ENCODE measurements at regions not wholly inside any gene's neighbourhood (a gene's known extent, or its start where the extent isn't known, plus 50 kb on each side); places are given as distances from the start of the nearest gene placed in this dataset.

- no peaks in the 10 kb centered on the region for H3K36me3 ChIP-seq (ENCODE audit: insufficient read depth, low read length)
- H3K4me2 ChIP-seq (ENCODE audit: low read length): no peak overlapping the region
- H3K9ac ChIP-seq (ENCODE audit: low read depth, low read length): no peak overlapping the region
- H3K4me1 ChIP-seq (ENCODE audit: control insufficient read depth, insufficient read depth, low read length): peaks cover 62% of the 10 kb centered on the region
- H3K9me3 ChIP-seq (replicated peaks; ENCODE audit: low read length): no peaks in the 10 kb centered on the region
- no peaks in the 10 kb centered on the region for H3K27me3 ChIP-seq (ENCODE audit: control insufficient read depth, insufficient read depth, low read length)
- H3K4me3 ChIP-seq (ENCODE audit: low read length): no peak overlapping the region
Measured at GRCh38 chr14:71536927-71537772, 395.1 kb upstream of the RGS6 start.

- Histone ChIP-seq H3K36me3 (ENCODE audit: insufficient read depth, low read length) (no peaks in the 10 kb centered on the region), H3K4me2 (ENCODE audit: low read length) (no peak overlapping the region), H3K4me3 (ENCODE audit: low read length) (no peak overlapping the region), H3K4me1 (ENCODE audit: control insufficient read depth, insufficient read depth, low read length) (peaks cover 50% of the 10 kb centered on the region), H3K27me3 (ENCODE audit: control insufficient read depth, insufficient read depth, low read length) (no peaks in the 10 kb centered on the region), H3K9me3 (replicated peaks; ENCODE audit: low read length) (no peaks in the 10 kb centered on the region), H3K9ac (ENCODE audit: low read depth, low read length) (no peak overlapping the region)
Measured at GRCh38 chr14:71538288-71538687, 393.9 kb upstream of the RGS6 start.

GRCh38 chr14:71538938-71539649 is 393.1 kb upstream of the RGS6 start:
- H3K36me3 ChIP-seq (ENCODE audit: insufficient read depth, low read length): no peaks in the 10 kb centered on the region
- no peaks in the 10 kb centered on the region for H3K27me3 ChIP-seq (ENCODE audit: control insufficient read depth, insufficient read depth, low read length)
- peak overlapping the region; percentile 9 for H3K4me2 ChIP-seq (ENCODE audit: low read length)
- H3K9me3 ChIP-seq (replicated peaks; ENCODE audit: low read length): no peaks in the 10 kb centered on the region
- peak overlapping the region; percentile 1 for H3K9ac ChIP-seq (ENCODE audit: low read depth, low read length)
- no peak overlapping the region for H3K4me3 ChIP-seq (ENCODE audit: low read length)
- H3K4me1 ChIP-seq (ENCODE audit: control insufficient read depth, insufficient read depth, low read length): peaks cover 46% of the 10 kb centered on the region

GRCh38 chr14:71539650-71540285 is 392.5 kb upstream of the RGS6 start:
- H3K9me3 ChIP-seq (replicated peaks; ENCODE audit: low read length): no peaks in the 10 kb centered on the region
- H3K27me3 ChIP-seq (ENCODE audit: control insufficient read depth, insufficient read depth, low read length): no peaks in the 10 kb centered on the region
- no peaks in the 10 kb centered on the region for H3K36me3 ChIP-seq (ENCODE audit: insufficient read depth, low read length)
- peaks cover 46% of the 10 kb centered on the region for H3K4me1 ChIP-seq (ENCODE audit: control insufficient read depth, insufficient read depth, low read length)
- peak overlapping the region; percentile 1 for H3K9ac ChIP-seq (ENCODE audit: low read depth, low read length)
- no peak overlapping the region for H3K4me3 ChIP-seq (ENCODE audit: low read length)
- H3K4me2 ChIP-seq (ENCODE audit: low read length): peak overlapping the region; percentile 9

- no peaks in the 10 kb centered on the region for H3K9me3 ChIP-seq (replicated peaks; ENCODE audit: low read length)
- H3K9ac ChIP-seq (ENCODE audit: low read depth, low read length): no peak overlapping the region
- no peak overlapping the region for H3K4me2 ChIP-seq (ENCODE audit: low read length)
- peaks cover 43% of the 10 kb centered on the region for H3K4me1 ChIP-seq (ENCODE audit: control insufficient read depth, insufficient read depth, low read length)
- no peaks in the 10 kb centered on the region for H3K27me3 ChIP-seq (ENCODE audit: control insufficient read depth, insufficient read depth, low read length)
- H3K36me3 ChIP-seq (ENCODE audit: insufficient read depth, low read length): no peaks in the 10 kb centered on the region
- no peak overlapping the region for H3K4me3 ChIP-seq (ENCODE audit: low read length)
Measured at GRCh38 chr14:71541271-71541670, 391.0 kb upstream of the RGS6 start.

- no peaks in the 10 kb centered on the region for H3K27me3 ChIP-seq (ENCODE audit: control insufficient read depth, insufficient read depth, low read length)
- no peak overlapping the region for H3K4me3 ChIP-seq (ENCODE audit: low read length)
- H3K4me1 ChIP-seq (ENCODE audit: control insufficient read depth, insufficient read depth, low read length): peaks cover 34% of the 10 kb centered on the region
- H3K9me3 ChIP-seq (replicated peaks; ENCODE audit: low read length): no peaks in the 10 kb centered on the region
- H3K9ac ChIP-seq (ENCODE audit: low read depth, low read length): no peak overlapping the region
- no peaks in the 10 kb centered on the region for H3K36me3 ChIP-seq (ENCODE audit: insufficient read depth, low read length)
- H3K4me2 ChIP-seq (ENCODE audit: low read length): no peak overlapping the region
Measured at GRCh38 chr14:71541973-71542690, 390.1 kb upstream of the RGS6 start.

GRCh38 chr14:71549421-71550050 is 382.7 kb upstream of the RGS6 start:
- Histone ChIP-seq H3K4me2 (ENCODE audit: low read length) (no peak overlapping the region), H3K4me1 (ENCODE audit: control insufficient read depth, insufficient read depth, low read length) (peaks cover 19% of the 10 kb centered on the region), H3K9ac (ENCODE audit: low read depth, low read length) (no peak overlapping the region), H3K36me3 (ENCODE audit: insufficient read depth, low read length) (no peaks in the 10 kb centered on the region), H3K27me3 (ENCODE audit: control insufficient read depth, insufficient read depth, low read length) (no peaks in the 10 kb centered on the region), H3K9me3 (replicated peaks; ENCODE audit: low read length) (no peaks in the 10 kb centered on the region), H3K4me3 (ENCODE audit: low read length) (no peak overlapping the region)

- Histone ChIP-seq H3K4me1 (ENCODE audit: control insufficient read depth, insufficient read depth, low read length) (peaks cover 19% of the 10 kb centered on the region), H3K4me3 (ENCODE audit: low read length) (no peak overlapping the region), H3K36me3 (ENCODE audit: insufficient read depth, low read length) (no peaks in the 10 kb centered on the region), H3K4me2 (ENCODE audit: low read length) (no peak overlapping the region), H3K9me3 (replicated peaks; ENCODE audit: low read length) (no peaks in the 10 kb centered on the region), H3K9ac (ENCODE audit: low read depth, low read length) (no peak overlapping the region), H3K27me3 (ENCODE audit: control insufficient read depth, insufficient read depth, low read length) (no peaks in the 10 kb centered on the region)
Measured at GRCh38 chr14:71550367-71550766, 381.9 kb upstream of the RGS6 start.

- no peaks in the 10 kb centered on the region for H3K9me3 ChIP-seq (replicated peaks; ENCODE audit: low read length)
- H3K9ac ChIP-seq (ENCODE audit: low read depth, low read length): no peak overlapping the region
- no peak overlapping the region for H3K4me2 ChIP-seq (ENCODE audit: low read length)
- H3K4me1 ChIP-seq (ENCODE audit: control insufficient read depth, insufficient read depth, low read length): peaks cover 29% of the 10 kb centered on the region
- H3K27me3 ChIP-seq (ENCODE audit: control insufficient read depth, insufficient read depth, low read length): no peaks in the 10 kb centered on the region
- no peaks in the 10 kb centered on the region for H3K36me3 ChIP-seq (ENCODE audit: insufficient read depth, low read length)
- no peak overlapping the region for H3K4me3 ChIP-seq (ENCODE audit: low read length)
Measured at GRCh38 chr14:71551291-71551950, 380.8 kb upstream of the RGS6 start.

- H3K4me1 ChIP-seq (ENCODE audit: control insufficient read depth, insufficient read depth, low read length): peaks cover 29% of the 10 kb centered on the region
Measured at GRCh38 chr14:71552809-71553208, 379.4 kb upstream of the RGS6 start.

More at GRCh38 chr14:71552809-71553208, 379.4 kb upstream of the RGS6 start:
- Histone ChIP-seq H3K9ac (ENCODE audit: low read depth, low read length) (no peak overlapping the region), H3K27me3 (ENCODE audit: control insufficient read depth, insufficient read depth, low read length) (no peaks in the 10 kb centered on the region), H3K4me2 (ENCODE audit: low read length) (no peak overlapping the region), H3K36me3 (ENCODE audit: insufficient read depth, low read length) (no peaks in the 10 kb centered on the region), H3K9me3 (replicated peaks; ENCODE audit: low read length) (no peaks in the 10 kb centered on the region), H3K4me3 (ENCODE audit: low read length) (no peak overlapping the region)

All from skeletal muscle satellite cell (primary cell).